ENCODE measurements at regions not wholly inside any gene's neighbourhood (a gene's known extent, or its start where the extent isn't known, plus 50 kb on each side); places are given as distances from the start of the nearest gene placed in this dataset.
A peak's percentile ranks its signal among the peaks of the same experiment; 100 is the strongest.

GRCh38 chrY:17398336-17399072, 481.5 kb downstream of the CDY2B start:
- H3K4me1 ChIP-seq (ENCODE audit: low read depth) = no peaks in the 10 kb centered on the region
- no peak for TF ChIP-seq CTCF (IDR thresholded peaks at IDR 0.05)
- H3K9me3 ChIP-seq = no peaks in the 10 kb centered on the region
- no peaks in the 10 kb centered on the region for H3K36me3 ChIP-seq (ENCODE audit: low read depth)
- intact Hi-C loops (cut with DNase I, micrococcal nuclease) = no loop called here
- peak in 2 of 3 donors; percentile 24 to 41 for DNase-seq
- ATAC-seq = no peak
- no peak overlapping the region for H3K4me3 ChIP-seq

- intact Hi-C loops (cut with DNase I, micrococcal nuclease) = no loop called here
- peak in 1 of 3 donors; percentile 3 for DNase-seq
- no peak for ATAC-seq
- no peak overlapping the region for H3K4me3 ChIP-seq
- H3K9me3 ChIP-seq = no peaks in the 10 kb centered on the region
- no peak for TF ChIP-seq CTCF (IDR thresholded peaks at IDR 0.05)
- no peaks in the 10 kb centered on the region for H3K4me1 ChIP-seq (ENCODE audit: low read depth)
- no peaks in the 10 kb centered on the region for H3K36me3 ChIP-seq (ENCODE audit: low read depth)
These were observed 482.4 kb downstream of the CDY2B start for GRCh38 chrY:17397659-17398058.

GRCh38 chrY:17381431-17382070, 498.5 kb downstream of the CDY2B start:
- intact Hi-C loops (cut with DNase I, micrococcal nuclease) = no loop called here
- Histone ChIP-seq H3K36me3 (ENCODE audit: low read depth) (no peaks in the 10 kb centered on the region), H3K4me3 (no peak overlapping the region), H3K9me3 (no peaks in the 10 kb centered on the region), H3K4me1 (ENCODE audit: low read depth) (no peaks in the 10 kb centered on the region)
- TF ChIP-seq CTCF (IDR thresholded peaks at IDR 0.05) = no peak
- DNase-seq (no peak), ATAC-seq (no peak)

GRCh38 chrY:17378326-17378725, 501.7 kb downstream of the CDY2B start:
- ATAC-seq (no peak), DNase-seq (no peak)
- no peak for TF ChIP-seq CTCF (IDR thresholded peaks at IDR 0.05)
- no peaks in the 10 kb centered on the region for H3K36me3 ChIP-seq (ENCODE audit: low read depth)
- no peak overlapping the region for H3K4me3 ChIP-seq
- intact Hi-C loops (cut with DNase I, micrococcal nuclease) = no loop called here
- H3K4me1 ChIP-seq (ENCODE audit: low read depth) = no peaks in the 10 kb centered on the region
- H3K9me3 ChIP-seq = no peaks in the 10 kb centered on the region

GRCh38 chrY:17368413-17368812, 511.6 kb downstream of the CDY2B start:
- DNase-seq (no peak), ATAC-seq (no peak)
- no peak for TF ChIP-seq CTCF (IDR thresholded peaks at IDR 0.05)
- H3K36me3 ChIP-seq (ENCODE audit: low read depth) = no peaks in the 10 kb centered on the region
- intact Hi-C loops (cut with DNase I, micrococcal nuclease) = no loop called here
- H3K9me3 ChIP-seq = no peaks in the 10 kb centered on the region
- no peak overlapping the region for H3K4me3 ChIP-seq
- no peaks in the 10 kb centered on the region for H3K4me1 ChIP-seq (ENCODE audit: low read depth)

Measured in mucosa of descending colon (tissue), 3 donors.